Trophoblast cell (in vitro differentiated cells and primary cell): ENCODE measurements at regions not wholly inside any gene's neighbourhood (a gene's known extent, or its start where the extent isn't known, plus 50 kb on each side); places are given as distances from the start of the nearest gene placed in this dataset.
A peak's percentile ranks its signal among the peaks of the same experiment; 100 is the strongest.

Experiments used
- DNase-seq, 2 donors: peaks; one replicate each; pipeline ENCODE4 v3.0.0-alpha.2; 2016
- H2AFZ ChIP-seq: 2 replicates; pipeline ENCODE4 v1.6.1; 2013; ENCODE audit warnings: low read length, moderate library complexity, mild to moderate bottlenecking; ENCODE audit not compliant: insufficient read depth, poor library complexity
- H2AK5ac ChIP-seq: 2 replicates; pipeline ENCODE4 v1.6.1; 2013; ENCODE audit warnings: mild to moderate bottlenecking, low read length
- H2BK120ac ChIP-seq: 2 replicates; pipeline ENCODE4 v1.6.1; 2013; ENCODE audit warnings: low read length, mild to moderate bottlenecking, moderate library complexity; ENCODE audit not compliant: insufficient read depth, poor library complexity
- H2BK12ac ChIP-seq: 2 replicates; pipeline ENCODE4 v1.6.1; 2013; ENCODE audit warnings: mild to moderate bottlenecking, low read length, moderate library complexity
- H2BK5ac ChIP-seq: 2 replicates; pipeline ENCODE4 v1.6.1; 2013; ENCODE audit warnings: low read length, low read depth, moderate library complexity, mild to moderate bottlenecking; ENCODE audit not compliant: poor library complexity
- H3K14ac ChIP-seq: 2 replicates; pipeline ENCODE4 v1.6.1; 2013; ENCODE audit warnings: mild to moderate bottlenecking, low read length
- H3K18ac ChIP-seq: 2 replicates; pipeline ENCODE4 v1.6.1; 2013; ENCODE audit warnings: mild to moderate bottlenecking, low read length
- H3K23ac ChIP-seq: 2 replicates; pipeline ENCODE4 v1.6.1; 2013; ENCODE audit warnings: low read length
- H3K27ac ChIP-seq: 2 replicates; pipeline ENCODE4 v1.5.1; 2013; ENCODE audit warnings: low read depth, mild to moderate bottlenecking, inconsistent platforms, low read length, moderate library complexity
- H3K27me3 ChIP-seq: 2 replicates; pipeline ENCODE4 v1.6.1; 2013; ENCODE audit warnings: inconsistent platforms, mild to moderate bottlenecking, low read length, moderate library complexity; ENCODE audit not compliant: insufficient read depth
- H3K36me3 ChIP-seq, 2 experiments: 1 replicate in 1 of 2; 2 replicates in 1 of 2; pipeline ENCODE4 v1.6.1; 2013; ENCODE audit warnings: low read length in 2 of 2, mild to moderate bottlenecking in 2 of 2, moderate library complexity in 1 of 2; ENCODE audit not compliant: insufficient read depth in 2 of 2, control insufficient read depth in 1 of 2
- H3K4ac ChIP-seq: 2 replicates; pipeline ENCODE4 v1.6.1; 2013; ENCODE audit warnings: low read depth, mild to moderate bottlenecking, low read length, moderate library complexity
- H3K4me1 ChIP-seq, 2 experiments: 1 replicate in 1 of 2; 2 replicates in 1 of 2; pipeline ENCODE4 v1.6.1; 2013; ENCODE audit warnings: low read length in 2 of 2, mild to moderate bottlenecking in 2 of 2, moderate library complexity in 1 of 2; ENCODE audit not compliant: insufficient read depth in 2 of 2, control insufficient read depth in 1 of 2
- H3K4me2 ChIP-seq: 2 replicates; pipeline ENCODE4 v1.6.1; 2013; ENCODE audit warnings: inconsistent platforms, mild to moderate bottlenecking, low read length, moderate library complexity
- H3K4me3 ChIP-seq: 2 replicates; pipeline ENCODE4 v1.5.1; 2013; ENCODE audit warnings: mild to moderate bottlenecking, low read depth, low read length, inconsistent platforms
- H3K79me1 ChIP-seq: one replicate; pipeline ENCODE4 v1.6.1; 2013; ENCODE audit warnings: low read length
- H3K79me2 ChIP-seq: 2 replicates; pipeline ENCODE4 v1.6.1; 2013; ENCODE audit warnings: low read length, mild to moderate bottlenecking; ENCODE audit not compliant: control insufficient read depth, insufficient read depth, poor library complexity
- H3K9ac ChIP-seq: 2 replicates; pipeline ENCODE4 v1.6.1; 2013; ENCODE audit warnings: mild to moderate bottlenecking, low read length
- H3K9me3 ChIP-seq: 2 replicates; pipeline ENCODE4 v1.6.1; 2013; ENCODE audit warnings: low read depth, mild to moderate bottlenecking, control low read depth, inconsistent platforms, low read length; ENCODE audit not compliant: insufficient read depth
- H4K12ac ChIP-seq: 2 replicates; pipeline ENCODE4 v1.6.1; 2013; ENCODE audit warnings: low read depth, mild to moderate bottlenecking, low read length, moderate library complexity
- H4K8ac ChIP-seq: 2 replicates; pipeline ENCODE4 v1.6.1; 2013; ENCODE audit warnings: low read depth, mild to moderate bottlenecking, low read length, moderate library complexity
- H4K91ac ChIP-seq: one replicate; pipeline ENCODE4 v1.6.1; 2013; ENCODE audit warnings: low read depth, mild to moderate bottlenecking, low read length, moderate library complexity
- WGBS: extraction: QIAGEN DNeasy Blood & Tissue Kit; methylation state at CpG from one replicate; pipeline ENCODE4 v1.1.7; 2013; ENCODE audit warnings: missing lambda C conversion rate; ENCODE audit not compliant: insufficient read length, insufficient coverage; ENCODE audit errors: extremely low coverage; 5-methylcytosine and 5-hydroxymethylcytosine counted together

DNA sequence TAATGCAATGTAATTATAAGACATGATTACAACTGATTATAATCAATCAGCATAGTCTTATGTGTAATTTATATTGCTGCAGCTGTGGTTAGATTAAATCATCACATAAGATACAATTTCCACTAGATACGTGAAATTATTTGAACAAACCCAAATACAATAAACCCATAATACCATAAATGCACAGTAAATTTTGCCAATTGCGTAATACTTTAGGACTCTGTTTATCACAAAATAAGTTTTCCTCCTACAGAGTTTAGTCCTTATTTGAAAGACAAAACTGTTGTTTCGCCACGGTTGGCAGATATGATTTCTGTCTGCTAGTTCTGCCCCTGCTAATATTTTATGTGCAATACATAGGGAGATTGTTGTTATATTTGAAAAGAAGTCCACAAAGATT, 895.9 kb upstream of the ADGRL4 start:
- Histone ChIP-seq H4K12ac (no peak overlapping the region), H2BK5ac (no peak overlapping the region), H3K9me3 (peaks cover 4% of the 10 kb centered on the region), H3K23ac (no peak overlapping the region), H4K91ac (no peak overlapping the region), H3K4me2 (no peak overlapping the region), H2AK5ac (no peak overlapping the region), H3K27ac (no peak overlapping the region), H2BK120ac (no peak overlapping the region), H3K79me1 (no peaks in the 10 kb centered on the region), H2AFZ (no peak overlapping the region), H4K8ac (no peak overlapping the region), H3K27me3 (no peaks in the 10 kb centered on the region), H3K79me2 (no peaks in the 10 kb centered on the region), H2BK12ac (no peak overlapping the region), H3K4me1 (no peaks in the 10 kb centered on the region), H3K18ac (no peak overlapping the region), H3K14ac (no peak overlapping the region), H3K4ac (no peak overlapping the region), H3K9ac (no peak overlapping the region), H3K36me3 (no peaks in the 10 kb centered on the region), H3K4me3 (no peak overlapping the region)
- WGBS, result no CpG with 5 or more reads among the region's 4 CpGs
- no peak for DNase-seq

DNA sequence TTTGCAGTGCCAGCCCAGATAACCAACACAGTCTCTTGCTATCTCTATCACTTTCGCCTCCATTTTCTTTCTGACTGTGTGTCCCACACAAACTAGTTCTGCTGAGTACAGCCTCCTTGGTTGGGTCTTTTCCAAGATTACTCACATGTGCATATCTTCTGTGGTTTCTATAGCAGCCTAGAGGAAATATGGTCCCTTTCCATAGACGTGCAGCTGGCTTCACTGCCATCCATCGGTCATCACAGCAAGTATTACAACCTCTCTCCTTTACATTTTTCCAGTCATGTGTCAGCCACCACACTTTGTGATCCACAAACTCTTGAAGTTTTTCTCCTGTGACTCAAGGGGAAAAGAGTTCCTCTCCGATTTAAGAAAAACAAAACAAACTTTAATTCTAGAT, 893.4 kb upstream of the ADGRL4 start:
- H3K36me3 ChIP-seq, result no peaks in the 10 kb centered on the region
- no peak overlapping the region for H2AK5ac ChIP-seq
- no peak overlapping the region for H3K4me2 ChIP-seq
- peaks cover 1% of the 10 kb centered on the region for H3K9me3 ChIP-seq
- H2BK12ac ChIP-seq, result no peak overlapping the region
- H3K4me3 ChIP-seq, result no peak overlapping the region
- no peaks in the 10 kb centered on the region for H3K4me1 ChIP-seq
- DNase-seq, result peak; percentile 41 to 68
- WGBS, result no CpG with 5 or more reads among the region's 4 CpGs
- H2AFZ ChIP-seq, result no peak overlapping the region
- no peaks in the 10 kb centered on the region for H3K79me1 ChIP-seq
- H3K14ac ChIP-seq, result no peak overlapping the region
- H3K18ac ChIP-seq, result no peak overlapping the region
- no peak overlapping the region for H2BK5ac ChIP-seq
- no peak overlapping the region for H4K8ac ChIP-seq
- H3K9ac ChIP-seq, result no peak overlapping the region
- H4K12ac ChIP-seq, result no peak overlapping the region
- H4K91ac ChIP-seq, result no peak overlapping the region
- H3K4ac ChIP-seq, result no peak overlapping the region
- no peaks in the 10 kb centered on the region for H3K27me3 ChIP-seq
- H3K79me2 ChIP-seq, result no peaks in the 10 kb centered on the region
- H2BK120ac ChIP-seq, result no peak overlapping the region
- no peak overlapping the region for H3K27ac ChIP-seq
- H3K23ac ChIP-seq, result no peak overlapping the region

DNA sequence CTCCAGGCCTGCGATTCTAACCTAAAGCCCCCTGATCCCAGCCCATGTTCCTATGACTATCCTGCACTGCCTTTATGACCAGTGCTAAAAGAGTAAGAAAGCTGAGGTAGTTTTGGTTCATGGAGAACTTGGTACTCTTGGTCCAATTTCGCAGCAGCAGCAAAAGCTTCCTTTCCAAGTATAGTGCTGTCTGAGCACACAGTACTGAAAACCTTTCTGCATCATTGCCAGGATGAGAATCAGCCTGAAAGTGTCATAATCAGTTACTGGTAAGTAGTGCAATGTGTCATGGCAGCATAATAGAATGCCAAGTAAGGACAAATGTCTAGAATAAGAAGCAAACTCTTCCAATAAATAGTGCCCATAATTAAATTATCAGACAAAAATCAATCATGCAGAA, 889.6 kb upstream of the ADGRL4 start:
- no peaks in the 10 kb centered on the region for H3K36me3 ChIP-seq
- no peak overlapping the region for H3K23ac ChIP-seq
- H2BK5ac ChIP-seq, result no peak overlapping the region
- no peak overlapping the region for H3K4me2 ChIP-seq
- no peak overlapping the region for H3K4me3 ChIP-seq
- H3K79me2 ChIP-seq, result no peaks in the 10 kb centered on the region
- DNase-seq, result no peak
- no peak overlapping the region for H3K27ac ChIP-seq
- H3K4me1 ChIP-seq, result no peaks in the 10 kb centered on the region
- H2BK120ac ChIP-seq, result no peak overlapping the region
- no peak overlapping the region for H3K9ac ChIP-seq
- H4K8ac ChIP-seq, result no peak overlapping the region
- H2AFZ ChIP-seq, result no peak overlapping the region
- no peak overlapping the region for H2AK5ac ChIP-seq
- no peaks in the 10 kb centered on the region for H3K27me3 ChIP-seq
- H3K14ac ChIP-seq, result no peak overlapping the region
- no peaks in the 10 kb centered on the region for H3K79me1 ChIP-seq
- no CpG with 5 or more reads among the region's 2 CpGs for WGBS
- no peaks in the 10 kb centered on the region for H3K9me3 ChIP-seq
- no peak overlapping the region for H2BK12ac ChIP-seq
- no peak overlapping the region for H4K12ac ChIP-seq
- H3K4ac ChIP-seq, result no peak overlapping the region
- no peak overlapping the region for H4K91ac ChIP-seq
- no peak overlapping the region for H3K18ac ChIP-seq

DNA sequence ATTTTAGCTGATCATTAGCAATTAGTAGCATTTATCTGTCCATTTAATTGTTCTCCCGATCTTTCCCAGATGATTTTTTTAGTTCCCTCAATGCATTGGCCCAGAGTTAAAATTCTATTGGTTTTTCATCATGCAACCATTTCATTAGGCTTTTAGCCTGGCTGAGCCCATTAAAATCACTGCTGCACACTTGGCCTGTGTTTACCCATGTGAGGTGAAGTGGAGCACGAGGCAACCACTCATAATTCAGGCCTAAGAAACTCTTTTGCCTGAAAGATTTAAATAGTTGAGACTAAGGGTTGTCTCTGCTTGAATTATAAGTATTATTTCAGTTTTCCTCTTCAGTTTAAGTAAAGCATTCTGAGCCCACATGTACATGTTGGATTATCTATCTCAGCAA, 889.0 kb upstream of the ADGRL4 start:
- no peak overlapping the region for H3K4me2 ChIP-seq
- no peak overlapping the region for H3K4ac ChIP-seq
- H3K14ac ChIP-seq, result no peak overlapping the region
- no CpG with 5 or more reads among the region's 2 CpGs for WGBS
- no peak for DNase-seq
- H2BK120ac ChIP-seq, result no peak overlapping the region
- H4K91ac ChIP-seq, result no peak overlapping the region
- H2AK5ac ChIP-seq, result no peak overlapping the region
- no peak overlapping the region for H3K18ac ChIP-seq
- no peak overlapping the region for H3K23ac ChIP-seq
- no peaks in the 10 kb centered on the region for H3K79me1 ChIP-seq
- no peak overlapping the region for H4K12ac ChIP-seq
- no peaks in the 10 kb centered on the region for H3K4me1 ChIP-seq
- no peaks in the 10 kb centered on the region for H3K9me3 ChIP-seq
- no peaks in the 10 kb centered on the region for H3K79me2 ChIP-seq
- H3K9ac ChIP-seq, result no peak overlapping the region
- H3K4me3 ChIP-seq, result no peak overlapping the region
- no peak overlapping the region for H3K27ac ChIP-seq
- H2AFZ ChIP-seq, result no peak overlapping the region
- no peaks in the 10 kb centered on the region for H3K27me3 ChIP-seq
- no peak overlapping the region for H2BK5ac ChIP-seq
- H4K8ac ChIP-seq, result no peak overlapping the region
- H2BK12ac ChIP-seq, result no peak overlapping the region
- no peaks in the 10 kb centered on the region for H3K36me3 ChIP-seq
